Stomach (tissue), 8 donors: ENCODE measurements at regions not wholly inside any gene's neighbourhood (a gene's known extent, or its start where the extent isn't known, plus 50 kb on each side); places are given as distances from the start of the nearest gene placed in this dataset.

ENCODE experiments used
- DNase-seq, 2 donors: peaks; one replicate each; pipeline versions ENCODE4 v3.0.0 to v3.0.0-alpha.2; 2013 to 2019
- H3K27ac ChIP-seq, 5 donors: fragments of 200-600 bp in 4 of 5; sonication (generic) in 4 of 5; one replicate each; pipeline ENCODE4 v1.5.1; 2013 to 2019; ENCODE audit warnings: mild to moderate bottlenecking in 1 of 5, moderate library complexity in 1 of 5
- H3K27me3 ChIP-seq, 3 donors: fragments of 200-600 bp; sonication (generic); one replicate each; pipeline ENCODE4 v1.5.1; 2017 to 2019; ENCODE audit warnings: mixed run types in 1 of 3
- H3K36me3 ChIP-seq, 4 donors: fragments of 200-600 bp; sonication (generic); 1 replicate in 3 of 4; 2 replicates in 1 of 4; pipeline ENCODE4 v1.5.1; 2016 to 2019
- H3K4me1 ChIP-seq, 4 donors: fragments of 200-600 bp; sonication (generic); one replicate each; pipeline ENCODE4 v1.5.1; 2016 to 2019
- H3K4me3 ChIP-seq, 4 donors: fragments of 200-600 bp; sonication (generic) in 3 of 4; one replicate each; pipeline ENCODE4 v1.5.1; 2016 to 2019; ENCODE audit warnings: mild to moderate bottlenecking in 1 of 4
- H3K9me3 ChIP-seq, 4 donors: fragments of 200-600 bp; sonication (generic); one replicate each; pipeline ENCODE4 v1.5.1; 2016 to 2019
- CTCF ChIP-seq, 7 experiments: fragments of 450-650 bp in 4 of 7; fragments of 200-600 bp in 3 of 7; sonication (generic) in 3 of 7; IDR thresholded peaks; one replicate each; pipeline ENCODE4 v1.5.1; 2016 to 2019; ENCODE audit warnings: antibody characterized with exemption in 7 of 7, control low read depth in 2 of 7, mild to moderate bottlenecking in 1 of 7
- EP300 ChIP-seq: sonication (generic); formaldehyde crosslinking; IDR thresholded peaks from one replicate; pipeline ENCODE4 v1.6.1; 2017; ENCODE audit warnings: antibody characterized with exemption
- POLR2A ChIP-seq, 4 donors: fragments of 450-650 bp; IDR thresholded peaks; one replicate each; pipeline ENCODE4 v1.6.1; 2016; ENCODE audit warnings: antibody characterized with exemption in 4 of 4, control low read depth in 2 of 4, mild to moderate bottlenecking in 1 of 4, moderate library complexity in 1 of 4
- POLR2AphosphoS5 ChIP-seq, 3 donors: sonication (generic); formaldehyde crosslinking; IDR thresholded peaks; one replicate each; pipeline ENCODE4 v1.6.1; 2016; ENCODE audit warnings: antibody characterized with exemption in 3 of 3
- WGBS, 5 donors: extraction: QIAGEN DNeasy Blood & Tissue Kit in 3 of 5; methylation state at CpG; one replicate each; pipeline versions ENCODE4 v1.1.5 to v1.1.7; 2013 to 2018; 5-methylcytosine and 5-hydroxymethylcytosine counted together
- intact Hi-C: fragments of 100-400 bp; cut with DNase I; formaldehyde crosslinking; loops from one replicate; pipeline ENCODE4 v1.15.1; 2023; ENCODE audit warnings: low total_unique reads
- small RNA-seq, 4 donors: library from RNA; depleted of rRNA; stranded (forward); fragments of <200 nt; gene quantifications; one replicate each; pipeline ENCODE3, GENCODE V24; 2016
- donor health status: healthy with polysubstance abuse.
- donor health status: Bipolar disorder and iron deficiency.
- donor health status: healthy.

DNA sequence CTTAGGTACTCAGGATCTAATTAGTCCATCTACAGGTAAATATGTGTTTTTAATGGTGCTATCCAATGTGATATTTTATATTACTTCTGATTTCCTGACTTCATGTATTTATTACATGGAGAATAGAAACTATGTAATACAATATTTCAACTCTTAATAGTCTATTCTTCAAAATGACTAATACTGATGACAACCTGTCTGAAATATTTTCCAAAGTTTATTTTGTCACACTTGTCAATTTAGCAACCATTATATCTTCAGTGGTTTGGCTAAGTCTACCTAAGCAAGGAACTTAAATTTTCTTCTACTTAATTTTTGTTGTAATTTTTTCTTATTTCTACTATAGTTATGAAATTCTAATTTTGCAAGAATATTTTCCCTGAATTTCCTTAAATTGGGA, 55.0 kb upstream of the CNTN5 start:
- Histone ChIP-seq H3K4me3 (no peak overlapping the region), H3K27me3 (no peaks in the 10 kb centered on the region), H3K36me3 (no peaks in the 10 kb centered on the region), H3K9me3 (no peaks in the 10 kb centered on the region), H3K4me1 (no peaks in the 10 kb centered on the region), H3K27ac (no peak overlapping the region)
- intact Hi-C loops: no loop called here
- TF ChIP-seq POLR2A (IDR thresholded peaks at IDR 0.05) (no peak), EP300 (no peak)
- no peak for DNase-seq

DNA sequence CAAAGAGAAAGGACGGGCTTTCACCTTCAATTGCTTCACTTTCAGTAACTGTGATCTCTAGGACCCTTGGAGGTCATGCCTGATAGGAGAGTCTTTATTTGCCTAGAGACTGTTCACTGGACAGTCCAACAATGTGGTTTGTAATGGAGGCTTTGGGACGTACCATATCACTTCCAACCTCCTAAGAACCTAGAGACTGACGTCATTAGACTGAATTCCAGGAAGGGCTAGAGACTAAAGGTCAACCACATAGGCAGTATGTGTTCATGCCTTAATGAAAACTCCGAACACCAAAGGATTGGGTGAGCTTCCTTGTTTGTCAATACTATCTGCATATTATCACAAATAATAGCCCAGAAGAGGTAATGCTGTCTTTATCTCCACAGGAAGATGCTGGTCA, 53.7 kb upstream of the CNTN5 start:
- no peak overlapping the region for H3K4me3 ChIP-seq
- H3K36me3 ChIP-seq: no peaks in the 10 kb centered on the region
- no peak for DNase-seq
- no peak overlapping the region for H3K27ac ChIP-seq
- H3K27me3 ChIP-seq: no peaks in the 10 kb centered on the region
- no peaks in the 10 kb centered on the region for H3K9me3 ChIP-seq
- no peaks in the 10 kb centered on the region for H3K4me1 ChIP-seq
- TF ChIP-seq CTCF (IDR thresholded peaks at IDR 0.05) (no peak), EP300 (no peak), POLR2A (IDR thresholded peaks at IDR 0.05) (no peak), POLR2AphosphoS5 (IDR thresholded peaks at IDR 0.05) (no peak)
- WGBS, 5 donors: 62 to 70% (median 67%) methylated on average over 4 of the region's 4 CpGs
- intact Hi-C loops: no loop called here

Small RNA genes in the stretch of these regions (small RNA-seq; reads per million reads assigned to genes)
- gene AP003730.1 (0 reads per million in 4 donors), gene RNA5SP346 (0 reads per million in 4 donors), gene RNA5SP347 (0 reads per million in 4 donors)
